DND-41 (cell line): ENCODE measurements at regions not wholly inside any gene's neighbourhood (a gene's known extent, or its start where the extent isn't known, plus 50 kb on each side); places are given as distances from the start of the nearest gene placed in this dataset.

Experiments used
- CTCF ChIP-seq: IDR thresholded peaks from 2 replicates; pipeline ENCODE4 v1.5.1; 2012; ENCODE audit warnings: borderline replicate concordance, low read length, moderate library complexity, mild to moderate bottlenecking; ENCODE audit not compliant: poor library complexity, severe bottlenecking; ENCODE audit errors: extremely low read depth
- EZH2 ChIP-seq: IDR thresholded peaks from 3 replicates; pipeline ENCODE4 v1.6.1; 2012; ENCODE audit warnings: borderline replicate concordance, low read depth, mild to moderate bottlenecking, moderate library complexity, low read length, inconsistent platforms; ENCODE audit not compliant: severe bottlenecking

DNA sequence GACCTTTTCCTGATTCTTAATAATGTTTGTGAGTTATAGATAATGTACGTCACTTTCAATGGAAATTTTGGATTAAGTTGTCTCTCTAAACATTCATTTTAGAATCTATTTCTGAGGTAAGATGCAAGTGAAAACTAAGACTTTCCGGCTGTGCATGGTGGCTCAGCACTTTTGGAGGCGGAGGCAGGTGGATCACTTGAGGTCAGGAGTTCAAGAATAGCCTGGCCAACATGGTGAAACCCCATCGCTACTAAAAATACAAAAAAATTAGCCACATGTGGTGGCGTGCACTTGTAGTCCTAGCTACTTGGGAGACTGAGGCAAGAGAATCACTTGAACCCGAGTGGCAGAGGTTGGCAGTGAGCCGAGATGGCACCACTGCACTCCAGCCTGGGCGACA, 524.6 kb upstream of the SLIT2 start:
- TF ChIP-seq EZH2 (no peak), CTCF (no peak)
